Adrenal gland (tissue), 5 donors: ENCODE measurements at regions not wholly inside any gene's neighbourhood (a gene's known extent, or its start where the extent isn't known, plus 50 kb on each side); places are given as distances from the start of the nearest gene placed in this dataset.

ENCODE experiments used
- CTCF ChIP-seq, 6 experiments: fragments of 450-650 bp in 4 of 6; fragments of 200-600 bp in 2 of 6; sonication (generic) in 1 of 6; IDR thresholded peaks; 1 replicate in 5 of 6; 2 replicates in 1 of 6; pipeline versions ENCODE4 v1.5.1 to v1.8.0; 2016 to 2021; ENCODE audit warnings: antibody characterized with exemption in 6 of 6, mild to moderate bottlenecking in 2 of 6, moderate library complexity in 1 of 6
- POLR2A ChIP-seq, 2 donors: fragments of 450-650 bp; IDR thresholded peaks; one replicate each; pipeline ENCODE4 v1.6.1; 2017; ENCODE audit warnings: antibody characterized with exemption in 2 of 2, mild to moderate bottlenecking in 2 of 2, moderate library complexity in 1 of 2
- donor health status: DM: no; HTN: no; CAD: no.

GRCh38 chr11:29017941-29018340 lies 909.8 kb downstream of the METTL15 start:
- TF ChIP-seq CTCF (IDR thresholded peaks at IDR 0.05) (no peak), POLR2A (IDR thresholded peaks at IDR 0.05) (no peak)
